GM18951 (cell line): ENCODE measurements at regions not wholly inside any gene's neighbourhood (a gene's known extent, or its start where the extent isn't known, plus 50 kb on each side); places are given as distances from the start of the nearest gene placed in this dataset.

Experiments
- POLR2A ChIP-seq: IDR thresholded peaks from 4 replicates; pipeline ENCODE4 v1.6.1; 2011; ENCODE audit warnings: mild to moderate bottlenecking; ENCODE audit not compliant: insufficient read length, insufficient read depth; ENCODE audit errors: extremely low read depth
- in situ Hi-C: fragments of 300-500 bp; cut with MboI; formaldehyde crosslinking; loops from one replicate; pipeline ENCODE4 v1.12.0; 2022; ENCODE audit warnings: low sequenced_read_pairs, mixed read lengths, inconsistent platforms; ENCODE audit not compliant: unreplicated experiment

DNA sequence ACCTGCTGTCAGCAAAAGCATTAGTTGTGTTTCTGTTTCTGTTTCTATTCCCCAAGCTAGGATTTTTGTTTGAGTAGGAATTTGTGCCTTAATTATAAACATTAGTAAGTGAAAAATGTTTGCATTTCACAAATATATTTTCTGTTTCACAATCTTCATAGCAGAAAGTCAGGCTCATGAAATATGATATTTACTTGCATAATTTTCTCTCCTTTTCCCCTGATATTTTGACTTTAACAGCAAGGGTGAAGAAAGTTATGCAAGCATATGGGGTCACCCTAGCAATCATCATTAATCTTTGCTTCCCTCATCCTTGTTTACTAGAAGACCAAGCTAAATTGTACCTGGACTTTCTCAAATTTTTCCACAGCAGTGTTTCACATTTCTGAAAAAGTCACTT lies 140.3 kb upstream of the SEMA6D start:
- in situ Hi-C loops, result no loop called here
- TF ChIP-seq POLR2A, result no peak

- no peak for TF ChIP-seq POLR2A
- in situ Hi-C loops, result no loop called here
Observed at GRCh38 chr15:47577461-47577860, 139.8 kb upstream of the SEMA6D start.

- in situ Hi-C loops, result no loop called here
- TF ChIP-seq POLR2A, result no peak
Observed at GRCh38 chr15:47582233-47582632, 135.1 kb upstream of the SEMA6D start.

GRCh38 chr15:47584316-47584715 lies 133.0 kb upstream of the SEMA6D start:
- in situ Hi-C loops, result no loop called here

GRCh38 chr15:47586653-47587224 lies 130.6 kb upstream of the SEMA6D start:
- in situ Hi-C loops, result no loop called here
- no peak for TF ChIP-seq POLR2A

More at GRCh38 chr15:47584316-47584715, 133.0 kb upstream of the SEMA6D start:
- TF ChIP-seq POLR2A, result no peak

DNA sequence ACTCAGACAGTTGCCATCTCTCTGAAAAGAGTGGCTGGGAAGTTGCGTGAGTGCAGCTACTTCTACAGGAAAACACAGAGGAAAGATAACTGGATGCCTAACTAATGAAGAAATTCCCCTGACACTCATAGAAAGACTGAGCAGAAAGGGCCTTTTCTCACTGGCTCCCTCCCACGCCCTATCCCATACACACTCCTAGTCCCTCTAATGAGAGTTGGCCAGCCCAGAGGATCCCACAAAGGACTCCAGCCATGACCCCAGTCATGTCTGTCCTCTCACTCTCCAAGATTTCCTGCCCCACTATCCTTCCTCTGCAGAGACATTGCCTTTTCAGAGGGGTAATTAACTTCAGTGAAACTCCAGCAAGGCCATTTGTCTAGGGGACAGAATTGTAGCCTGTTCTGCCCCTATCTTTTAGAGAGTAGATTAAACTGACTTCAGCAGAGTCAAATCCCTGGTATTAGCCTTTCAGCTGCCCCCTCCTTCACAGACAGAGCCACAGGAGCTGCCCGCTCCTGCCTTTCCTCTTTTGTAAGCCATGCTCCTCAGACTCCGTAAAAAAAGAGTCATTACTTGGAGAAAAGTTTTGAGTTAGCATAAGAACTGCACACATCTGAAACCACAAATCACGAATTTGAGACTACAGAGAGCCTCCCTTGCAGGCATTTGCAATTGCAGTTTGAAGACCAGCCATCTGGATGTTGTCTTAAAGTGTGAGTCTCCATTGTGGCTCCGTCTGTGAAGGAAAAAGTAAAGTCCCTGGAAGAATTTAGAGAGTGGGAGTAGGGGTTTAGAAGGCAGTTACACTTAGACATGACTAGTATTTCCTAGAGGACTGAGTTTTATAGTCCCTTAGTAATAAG lies 129.1 kb upstream of the SEMA6D start:
- no peak for TF ChIP-seq POLR2A
- in situ Hi-C loops, result no loop called here

- no peak for TF ChIP-seq POLR2A
- in situ Hi-C loops, result no loop called here
Observed at GRCh38 chr15:47588958-47589357, 128.3 kb upstream of the SEMA6D start.

DNA sequence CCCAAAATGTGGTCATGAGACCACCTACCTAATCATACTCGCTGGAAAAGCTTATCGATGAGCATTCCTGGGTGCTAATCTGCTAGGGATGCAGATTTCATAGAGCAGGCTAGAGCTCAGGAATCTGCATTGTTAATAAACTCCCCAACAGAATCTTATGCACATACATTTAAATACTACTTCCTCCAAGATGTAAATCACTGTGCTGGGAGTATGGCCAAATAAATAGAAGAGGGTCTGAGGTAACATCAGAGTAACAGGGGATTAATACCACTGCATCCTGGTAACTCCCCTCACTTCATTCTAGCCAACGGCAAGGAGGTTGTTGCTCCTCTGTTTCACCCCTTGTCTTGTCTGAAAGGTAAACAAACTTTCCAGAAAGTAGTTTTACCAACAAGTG lies 118.3 kb upstream of the SEMA6D start:
- in situ Hi-C loops, result no loop called here
- TF ChIP-seq POLR2A, result no peak

DNA sequence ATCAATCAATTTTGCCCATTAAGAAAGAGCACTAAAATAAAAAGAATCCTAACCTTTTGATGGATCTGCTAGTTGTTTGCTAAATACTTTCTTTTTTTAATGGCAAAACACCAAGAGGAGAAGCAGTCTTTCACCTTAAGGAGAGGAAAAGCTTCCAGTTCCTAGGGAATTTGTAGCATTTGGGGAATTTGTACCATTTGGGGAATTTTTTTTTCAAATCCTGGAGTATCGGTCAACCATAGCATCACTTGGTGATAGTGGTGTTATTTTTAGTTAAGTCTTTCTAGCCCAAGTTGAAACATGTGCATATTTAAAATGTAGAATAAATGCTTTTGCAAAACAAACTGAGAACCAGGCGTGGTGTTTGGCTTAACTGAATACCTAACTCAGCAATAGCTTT lies 117.5 kb upstream of the SEMA6D start:
- TF ChIP-seq POLR2A, result no peak
- in situ Hi-C loops, result no loop called here

DNA sequence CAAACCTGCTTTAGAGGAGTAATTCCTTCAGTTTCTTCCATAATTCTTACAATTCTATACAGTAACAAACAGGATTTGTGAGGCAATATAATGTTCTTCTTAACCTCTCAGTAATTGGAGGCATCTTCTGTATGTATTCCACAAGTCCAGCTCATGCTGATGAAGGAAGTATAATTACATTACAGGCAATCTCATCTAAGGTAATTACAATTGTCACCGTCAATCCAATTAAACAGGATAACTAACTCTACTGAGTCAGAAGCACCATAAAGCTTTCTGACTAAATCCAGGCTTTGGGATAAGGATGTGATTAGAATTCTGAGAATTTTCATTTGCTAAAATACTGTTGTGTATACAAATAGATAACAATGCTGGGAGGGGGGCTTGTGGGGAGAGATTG lies 115.2 kb upstream of the SEMA6D start:
- TF ChIP-seq POLR2A, result no peak
- in situ Hi-C loops, result no loop called here

GRCh38 chr15:47603026-47603425 lies 114.3 kb upstream of the SEMA6D start:
- in situ Hi-C loops, result no loop called here
- TF ChIP-seq POLR2A, result no peak

GRCh38 chr15:47607695-47608094 lies 109.6 kb upstream of the SEMA6D start:
- no peak for TF ChIP-seq POLR2A
- in situ Hi-C loops, result no loop called here

GRCh38 chr15:47609693-47610092 lies 107.6 kb upstream of the SEMA6D start:
- TF ChIP-seq POLR2A, result no peak
- in situ Hi-C loops, result no loop called here

DNA sequence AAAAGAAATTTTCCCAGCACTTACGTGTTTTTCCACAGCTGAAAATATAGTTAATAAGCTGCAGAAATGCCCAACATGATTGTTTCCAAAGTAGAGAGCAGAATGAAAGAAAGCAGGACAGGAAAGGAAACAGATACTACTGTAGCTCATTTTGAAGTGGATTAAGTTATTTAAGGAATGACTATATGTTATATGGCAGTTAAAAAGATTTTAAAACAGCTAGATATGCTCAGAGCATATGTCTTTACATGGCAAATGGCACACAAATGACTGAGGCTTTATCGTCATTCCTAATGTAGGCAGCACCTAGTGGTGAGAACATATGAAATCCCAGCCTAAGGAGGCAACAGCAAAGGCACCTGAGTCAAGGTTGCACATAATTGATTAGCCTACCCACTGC lies 106.6 kb upstream of the SEMA6D start:
- no peak for TF ChIP-seq POLR2A
- in situ Hi-C loops, result no loop called here
